Muscle of back (tissue), 3 donors: ENCODE measurements at regions not wholly inside any gene's neighbourhood (a gene's known extent, or its start where the extent isn't known, plus 50 kb on each side); places are given as distances from the start of the nearest gene placed in this dataset.

Source experiments
- DNase-seq, 3 donors: peaks; one replicate each; pipeline versions ENCODE4 v3.0.0 to v3.0.0-alpha.2; 2013

GRCh38 chr3:176932433-176932832 lies 264.8 kb downstream of the TBL1XR1 start:
- no peak for DNase-seq

- DNase-seq = no peak
These were observed 265.3 kb downstream of the TBL1XR1 start for GRCh38 chr3:176931991-176932390.

- DNase-seq = no peak
These were observed 266.3 kb downstream of the TBL1XR1 start for GRCh38 chr3:176930942-176931341.

GRCh38 chr3:176928582-176928931 lies 268.7 kb downstream of the TBL1XR1 start:
- DNase-seq = no peak

- DNase-seq = no peak
These were observed 269.3 kb downstream of the TBL1XR1 start for GRCh38 chr3:176927706-176928581.

- no peak for DNase-seq
These were observed 270.0 kb downstream of the TBL1XR1 start for GRCh38 chr3:176927280-176927679.

- DNase-seq = no peak
These were observed 270.6 kb downstream of the TBL1XR1 start for GRCh38 chr3:176926688-176927087.

- DNase-seq = no peak
These were observed 271.2 kb downstream of the TBL1XR1 start for GRCh38 chr3:176926034-176926433.

GRCh38 chr3:176920766-176921160 lies 276.5 kb downstream of the TBL1XR1 start:
- DNase-seq = no peak

- peak; percentile 19 to 56 (median 39) for DNase-seq
These were observed 277.2 kb downstream of the TBL1XR1 start for GRCh38 chr3:176919836-176920765.

- DNase-seq = no peak
These were observed 280.5 kb downstream of the TBL1XR1 start for GRCh38 chr3:176916777-176917176.

GRCh38 chr3:176914764-176915163 lies 282.5 kb downstream of the TBL1XR1 start:
- DNase-seq = no peak

- no peak for DNase-seq
These were observed 285.7 kb downstream of the TBL1XR1 start for GRCh38 chr3:176911579-176911978.

- no peak for DNase-seq
These were observed 288.2 kb downstream of the TBL1XR1 start for GRCh38 chr3:176909044-176909443.

GRCh38 chr3:176906046-176906905 lies 291.0 kb downstream of the TBL1XR1 start:
- DNase-seq = peak; percentile 90 to 95 (median 95)

- no peak for DNase-seq
These were observed 292.0 kb downstream of the TBL1XR1 start for GRCh38 chr3:176905331-176905730.

- DNase-seq = no peak
These were observed 292.8 kb downstream of the TBL1XR1 start for GRCh38 chr3:176904506-176904905.

- DNase-seq = no peak
These were observed 300.6 kb downstream of the TBL1XR1 start for GRCh38 chr3:176896640-176897039.

- DNase-seq = no peak
These were observed 301.1 kb downstream of the TBL1XR1 start for GRCh38 chr3:176896165-176896564.

- no peak for DNase-seq
These were observed 317.6 kb downstream of the TBL1XR1 start for GRCh38 chr3:176879710-176880109.

GRCh38 chr3:176873261-176873660 lies 324.0 kb downstream of the TBL1XR1 start:
- DNase-seq = no peak

- peak; percentile 22 to 48 (median 23) for DNase-seq
These were observed 324.5 kb downstream of the TBL1XR1 start for GRCh38 chr3:176872771-176873209.
